Sciatic nerve (tissue), 2 donors: ENCODE measurements at regions not wholly inside any gene's neighbourhood (a gene's known extent, or its start where the extent isn't known, plus 50 kb on each side); places are given as distances from the start of the nearest gene placed in this dataset.

Source experiments
- ATAC-seq: fragments of 200-7000 bp; cut with Tn5 transposase; one replicate; pipeline ENCODE4 v1.9.1; 2020; ENCODE audit warnings: mild to moderate bottlenecking, moderate library complexity
- DNase-seq: peaks from one replicate; pipeline ENCODE4 v3.0.0-alpha.2; 2020; ENCODE audit warnings: low spot score
- intact Hi-C: fragments of 100-400 bp; cut with DNase I; formaldehyde crosslinking; loops from one replicate; pipeline ENCODE4 v1.14.2; 2022
- donor health status: DM: no; HTN: no; CAD: no.
- donor health status: DM: no; HTN: no; CAD: no.

- no peak for DNase-seq
- intact Hi-C loops, result no loop called here
- peak; percentile 96 for ATAC-seq
Measured at GRCh38 chr18:55096263-55096951, 137.1 kb upstream of the CCDC68 start.

GRCh38 chr18:55095584-55095983, 136.3 kb upstream of the CCDC68 start:
- DNase-seq (no peak), ATAC-seq (no peak)
- intact Hi-C loops, result no loop called here

- DNase-seq (no peak), ATAC-seq (no peak)
- intact Hi-C loops, result no loop called here
Measured at GRCh38 chr18:55093808-55094207, 134.5 kb upstream of the CCDC68 start.

- ATAC-seq, result no peak
- no peak for DNase-seq
- intact Hi-C loops, result no loop called here
Measured at GRCh38 chr18:55093295-55093694, 134.0 kb upstream of the CCDC68 start.

GRCh38 chr18:55092166-55092565, 132.9 kb upstream of the CCDC68 start:
- DNase-seq, result no peak
- no peak for ATAC-seq
- intact Hi-C loops, result no loop called here

- ATAC-seq (no peak), DNase-seq (no peak)
- intact Hi-C loops, result no loop called here
Measured at GRCh38 chr18:55090564-55091188, 131.4 kb upstream of the CCDC68 start.

- ATAC-seq (no peak), DNase-seq (no peak)
- intact Hi-C loops, result no loop called here
Measured at GRCh38 chr18:55089610-55090009, 130.3 kb upstream of the CCDC68 start.

GRCh38 chr18:55088561-55088960, 129.3 kb upstream of the CCDC68 start:
- DNase-seq, result no peak
- ATAC-seq, result no peak
- intact Hi-C loops, result no loop called here

GRCh38 chr18:55088000-55088401, 128.7 kb upstream of the CCDC68 start:
- intact Hi-C loops, result no loop called here
- no peak for DNase-seq
- no peak for ATAC-seq

- intact Hi-C loops, result no loop called here
- DNase-seq (no peak), ATAC-seq (no peak)
Measured at GRCh38 chr18:55086906-55087305, 127.6 kb upstream of the CCDC68 start.

GRCh38 chr18:55085557-55086285, 126.5 kb upstream of the CCDC68 start:
- DNase-seq, result no peak
- intact Hi-C loops, result no loop called here
- no peak for ATAC-seq

- DNase-seq, result no peak
- no peak for ATAC-seq
- intact Hi-C loops, result no loop called here
Measured at GRCh38 chr18:55084550-55084949, 125.3 kb upstream of the CCDC68 start.

GRCh38 chr18:55083461-55083860, 124.2 kb upstream of the CCDC68 start:
- DNase-seq (no peak), ATAC-seq (no peak)
- intact Hi-C loops, result no loop called here

GRCh38 chr18:55079481-55080355, 120.5 kb upstream of the CCDC68 start:
- ATAC-seq, result peak; percentile 58
- no peak for DNase-seq

GRCh38 chr18:55079067-55079466, 119.8 kb upstream of the CCDC68 start:
- intact Hi-C loops, result no loop called here
- DNase-seq (no peak), ATAC-seq (no peak)

More at GRCh38 chr18:55079481-55080355, 120.5 kb upstream of the CCDC68 start:
- intact Hi-C loops, result no loop called here

- no peak for ATAC-seq
- intact Hi-C loops, result no loop called here
Measured at GRCh38 chr18:55078303-55078932, 119.2 kb upstream of the CCDC68 start.

GRCh38 chr18:55076643-55077218, 117.5 kb upstream of the CCDC68 start:
- no peak for DNase-seq

More at GRCh38 chr18:55078303-55078932, 119.2 kb upstream of the CCDC68 start:
- DNase-seq, result no peak

GRCh38 chr18:55073834-55074233, 114.6 kb upstream of the CCDC68 start:
- no peak for DNase-seq
- intact Hi-C loops, result loop anchor here (5.0 kb wide), 1 partner anchor 37 kb away; no protein-coding TSS in a partner anchor
- ATAC-seq, result no peak

More at GRCh38 chr18:55076643-55077218, 117.5 kb upstream of the CCDC68 start:
- intact Hi-C loops, result no loop called here
- no peak for ATAC-seq
